Esophagus squamous epithelium (tissue), 5 donors: ENCODE measurements at regions not wholly inside any gene's neighbourhood (a gene's known extent, or its start where the extent isn't known, plus 50 kb on each side); places are given as distances from the start of the nearest gene placed in this dataset.

Experiments
- DNase-seq: peaks from one replicate; lab custom pipeline; 2025; lab: John Stamatoyannopoulos, UW
- H3K27ac ChIP-seq, 4 donors: fragments of 200-600 bp; sonication (generic); one replicate each; pipeline ENCODE4 v1.5.1; 2016 to 2019; ENCODE audit warnings: mild to moderate bottlenecking in 1 of 4
- H3K27me3 ChIP-seq, 4 donors: fragments of 200-600 bp; sonication (generic); 1 replicate in 3 of 4; 2 replicates in 1 of 4; pipeline versions ENCODE4 v1.5.1 to v1.6.0; 2017 to 2021; ENCODE audit warnings: antibody characterized with exemption in 1 of 4
- H3K36me3 ChIP-seq, 3 donors: fragments of 200-600 bp; sonication (generic); one replicate each; pipeline ENCODE4 v1.5.1; 2016 to 2019
- H3K4me1 ChIP-seq, 3 donors: fragments of 200-600 bp; sonication (generic); one replicate each; pipeline ENCODE4 v1.5.1; 2017 to 2019
- H3K4me3 ChIP-seq, 4 donors: fragments of 200-600 bp; sonication (generic); 1 replicate in 3 of 4; 2 replicates in 1 of 4; pipeline ENCODE4 v1.5.1; 2016 to 2019; ENCODE audit warnings: mild to moderate bottlenecking in 2 of 4, moderate library complexity in 1 of 4
- H3K9me3 ChIP-seq, 3 donors: fragments of 200-600 bp; sonication (generic); one replicate each; pipeline ENCODE4 v1.5.1; 2016 to 2019
- CTCF ChIP-seq, 6 experiments: fragments of 450-650 bp in 4 of 6; fragments of 200-600 bp in 2 of 6; sonication (generic) in 2 of 6; IDR thresholded peaks; one replicate each; pipeline ENCODE4 v1.5.1; 2016 to 2019; ENCODE audit warnings: antibody characterized with exemption in 6 of 6, mild to moderate bottlenecking in 4 of 6, moderate library complexity in 4 of 6
- POLR2A ChIP-seq, 4 donors: fragments of 450-650 bp; IDR thresholded peaks; one replicate each; pipeline ENCODE4 v1.6.1; 2017; ENCODE audit warnings: antibody characterized with exemption in 4 of 4, mild to moderate bottlenecking in 4 of 4, moderate library complexity in 3 of 4
- WGBS, 2 donors: methylation state at CpG; one replicate each; pipeline ENCODE4 v1.1.5; 2018; 5-methylcytosine and 5-hydroxymethylcytosine counted together
- intact Hi-C: fragments of 100-400 bp; cut with DNase I; formaldehyde crosslinking; loops from one replicate; pipeline ENCODE4 v1.15.0; 2022
- donor health status: DM: yes; HTN: yes; CAD: no.

- Histone ChIP-seq H3K27me3 (no peaks in the 10 kb centered on the region), H3K27ac (no peak overlapping the region), H3K9me3 (no peaks in the 10 kb centered on the region), H3K4me1 (no peaks in the 10 kb centered on the region), H3K36me3 (no peaks in the 10 kb centered on the region), H3K4me3 (no peak overlapping the region)
- intact Hi-C loops: no loop called here
- WGBS, 2 donors: 67 to 72% methylated on average over 2 of the region's 2 CpGs
- TF ChIP-seq POLR2A (IDR thresholded peaks at IDR 0.05): no peak
- TF ChIP-seq CTCF (IDR thresholded peaks at IDR 0.05): no peak
- DNase-seq: no peak
Observed at GRCh38 chr7:81583882-81584533, 185.8 kb downstream of the HGF start.

GRCh38 chr7:81583090-81583489 is 186.8 kb downstream of the HGF start:
- no peak for DNase-seq
- no peaks in the 10 kb centered on the region for H3K27me3 ChIP-seq
- H3K4me1 ChIP-seq: no peaks in the 10 kb centered on the region
- intact Hi-C loops: no loop called here
- no peak overlapping the region for H3K27ac ChIP-seq
- H3K36me3 ChIP-seq: no peaks in the 10 kb centered on the region
- no peaks in the 10 kb centered on the region for H3K9me3 ChIP-seq
- H3K4me3 ChIP-seq: no peak overlapping the region
- no peak for TF ChIP-seq POLR2A (IDR thresholded peaks at IDR 0.05)
- no peak for TF ChIP-seq CTCF (IDR thresholded peaks at IDR 0.05)
- WGBS, 2 donors: 33 to 100% methylated on average over 1 of the region's 1 CpG

- no peaks in the 10 kb centered on the region for H3K27me3 ChIP-seq
- no peak for DNase-seq
- WGBS, 2 donors: 58 to 77% methylated on average over 2 of the region's 2 CpGs
- no peak overlapping the region for H3K4me3 ChIP-seq
- H3K4me1 ChIP-seq: no peaks in the 10 kb centered on the region
- H3K36me3 ChIP-seq: no peaks in the 10 kb centered on the region
- no peaks in the 10 kb centered on the region for H3K9me3 ChIP-seq
- intact Hi-C loops: no loop called here
- no peak for TF ChIP-seq CTCF (IDR thresholded peaks at IDR 0.05)
- TF ChIP-seq POLR2A (IDR thresholded peaks at IDR 0.05): no peak
- no peak overlapping the region for H3K27ac ChIP-seq
Observed at GRCh38 chr7:81577642-81578340, 192.1 kb downstream of the HGF start.

GRCh38 chr7:81574723-81575326 is 195.0 kb downstream of the HGF start:
- H3K4me3 ChIP-seq: no peak overlapping the region

More at GRCh38 chr7:81574723-81575326, 195.0 kb downstream of the HGF start:
- Histone ChIP-seq H3K27me3 (no peaks in the 10 kb centered on the region), H3K36me3 (no peaks in the 10 kb centered on the region), H3K9me3 (no peaks in the 10 kb centered on the region), H3K27ac (no peak overlapping the region), H3K4me1 (no peaks in the 10 kb centered on the region)
- intact Hi-C loops: no loop called here
- 74 to 75% methylated on average over 6 of the region's 6 CpGs for WGBS, 2 donors
- no peak for TF ChIP-seq CTCF (IDR thresholded peaks at IDR 0.05)
- TF ChIP-seq POLR2A (IDR thresholded peaks at IDR 0.05): no peak
- DNase-seq: no peak
